HEK293 (cell line): ENCODE measurements at regions not wholly inside any gene's neighbourhood (a gene's known extent, or its start where the extent isn't known, plus 50 kb on each side); places are given as distances from the start of the nearest gene placed in this dataset.

Experiments
- CTCF ChIA-PET: fragments of 350-600 bp; formaldehyde crosslinking; extraction: SDS; loops from one replicate; lab custom pipeline; 2021; ENCODE audit warnings: antibody characterized with exemption; lab: Yijun Ruan, JAX
- POLR2A ChIA-PET: fragments of 300-600 bp; formaldehyde crosslinking; extraction: SDS; loops from one replicate; lab custom pipeline; 2020; ENCODE audit warnings: antibody characterized with exemption, inconsistent platforms; lab: Yijun Ruan, JAX
- H3K27ac ChIP-seq: fragments of 200-500 bp; sonication (Bioruptor generic); 2 replicates; pipeline ENCODE4 v1.5.1; 2014; ENCODE audit warnings: low read depth, low read length, control low read depth, inconsistent platforms; ENCODE audit errors: extremely low read depth
- H3K36me3 ChIP-seq, 2 experiments: fragments of 200-500 bp in 1 of 2; sonication (Bioruptor generic) in 1 of 2; 1 replicate in 1 of 2; 2 replicates in 1 of 2; pipeline ENCODE4 v1.5.1; 2014 to 2017; ENCODE audit warnings: inconsistent platforms in 2 of 2, low read length in 2 of 2; ENCODE audit not compliant: control insufficient read depth in 2 of 2, insufficient read depth in 1 of 2
- H3K4me1 ChIP-seq: fragments of 200-500 bp; sonication (Bioruptor generic); 2 replicates; pipeline ENCODE4 v1.5.1; 2014; ENCODE audit warnings: mild to moderate bottlenecking, low read length, inconsistent platforms; ENCODE audit not compliant: control insufficient read depth, insufficient read depth
- H3K4me3 ChIP-seq: 2 replicates; pipeline ENCODE4 v1.5.1; 2011; ENCODE audit warnings: low read depth, mild to moderate bottlenecking, control low read depth, low read length, moderate library complexity
- H3K9me3 ChIP-seq: fragments of 200-500 bp; sonication (Bioruptor generic); 2 replicates; pipeline ENCODE4 v1.5.1; 2014; ENCODE audit warnings: low read depth, low read length, inconsistent platforms; ENCODE audit not compliant: control insufficient read depth, insufficient read depth
- GFI1B ChIP-seq: fragments of 450-650 bp; formaldehyde crosslinking; IDR thresholded peaks from 2 replicates; pipeline ENCODE4 v1.5.1; 2016; ENCODE audit warnings: missing biosample characterization, missing genetic modification characterization
- GLI2 ChIP-seq: fragments of 450-650 bp; formaldehyde crosslinking; IDR thresholded peaks from 2 replicates; pipeline ENCODE4; 2017; ENCODE audit warnings: missing biosample characterization, missing genetic modification characterization, low read depth, borderline replicate concordance
- PRDM6 ChIP-seq: fragments of 450-650 bp; formaldehyde crosslinking; IDR thresholded peaks from 2 replicates; pipeline ENCODE4 v1.5.1; 2017; ENCODE audit warnings: missing biosample characterization, missing genetic modification characterization
- ZBTB26 ChIP-seq: fragments of 450-650 bp; formaldehyde crosslinking; optimal IDR thresholded peaks from 2 replicates; pipeline ENCODE3; 2016; ENCODE audit warnings: missing biosample characterization, mild to moderate bottlenecking, missing genetic modification characterization
- ZBTB48 ChIP-seq: fragments of 450-650 bp; formaldehyde crosslinking; IDR thresholded peaks from 2 replicates; pipeline ENCODE4 v1.5.1; 2016; ENCODE audit warnings: missing biosample characterization, missing genetic modification characterization
- ZBTB6 ChIP-seq: fragments of 450-650 bp; formaldehyde crosslinking; IDR thresholded peaks from 2 replicates; pipeline ENCODE4 v1.5.1; 2017; ENCODE audit warnings: missing biosample characterization, missing genetic modification characterization
- ZFP3 ChIP-seq: fragments of 450-650 bp; formaldehyde crosslinking; IDR thresholded peaks from 2 replicates; pipeline ENCODE4 v1.5.1; 2016; ENCODE audit warnings: low read depth, missing biosample characterization, missing genetic modification characterization
- ZFP69B ChIP-seq: fragments of 450-650 bp; formaldehyde crosslinking; IDR thresholded peaks from 2 replicates; pipeline ENCODE4 v1.5.1; 2016; ENCODE audit warnings: missing biosample characterization, missing genetic modification characterization
- ZNF132 ChIP-seq: fragments of 450-650 bp; formaldehyde crosslinking; IDR thresholded peaks from 2 replicates; pipeline ENCODE4 v1.5.1; 2017; ENCODE audit warnings: missing biosample characterization, missing genetic modification characterization, borderline replicate concordance
- ZNF155 ChIP-seq: fragments of 450-650 bp; formaldehyde crosslinking; IDR thresholded peaks from 2 replicates; pipeline ENCODE4 v1.5.1; 2016; ENCODE audit warnings: missing biosample characterization, missing genetic modification characterization
- ZNF16 ChIP-seq: fragments of 450-650 bp; formaldehyde crosslinking; IDR thresholded peaks from 2 replicates; pipeline ENCODE4 v1.5.1; 2016; ENCODE audit warnings: low read depth, missing biosample characterization, missing genetic modification characterization
- ZNF23 ChIP-seq: fragments of 450-650 bp; formaldehyde crosslinking; IDR thresholded peaks from 2 replicates; pipeline ENCODE4 v1.5.1; 2016; ENCODE audit warnings: missing biosample characterization, missing genetic modification characterization, borderline replicate concordance
- ZNF513 ChIP-seq: fragments of 450-650 bp; IDR thresholded peaks from 2 replicates; pipeline ENCODE4 v1.5.1; 2018; ENCODE audit warnings: missing biosample characterization, missing genetic modification characterization
- ZNF571 ChIP-seq: fragments of 450-650 bp; formaldehyde crosslinking; IDR thresholded peaks from 2 replicates; pipeline ENCODE4 v1.5.0; 2017; ENCODE audit warnings: missing biosample characterization, missing genetic modification characterization
- ZNF654 ChIP-seq: fragments of 450-650 bp; formaldehyde crosslinking; IDR thresholded peaks from 2 replicates; pipeline ENCODE4 v1.5.1; 2016; ENCODE audit warnings: low read depth, missing biosample characterization, missing genetic modification characterization
- ZNF658 ChIP-seq: fragments of 450-650 bp; formaldehyde crosslinking; IDR thresholded peaks from 2 replicates; pipeline ENCODE4; 2016; ENCODE audit warnings: missing biosample characterization, missing genetic modification characterization
- ZNF677 ChIP-seq: fragments of 450-650 bp; IDR thresholded peaks from 2 replicates; pipeline ENCODE4 v1.5.0; 2018; ENCODE audit warnings: missing biosample characterization, mild to moderate bottlenecking, missing genetic modification characterization, moderate library complexity
- ZNF777 ChIP-seq: fragments of 450-650 bp; formaldehyde crosslinking; IDR thresholded peaks from 2 replicates; pipeline ENCODE4 v1.5.1; 2017; ENCODE audit warnings: missing biosample characterization, missing genetic modification characterization, borderline replicate concordance

- TF ChIP-seq ZBTB26 (tag by site-specific recombination) (no peak), ZNF654 (tag by site-specific recombination) (no peak), PRDM6 (tag by site-specific recombination) (no peak), ZFP3 (no peak), GLI2 (tag by site-specific recombination) (no peak), ZBTB48 (tag by site-specific recombination) (no peak), ZNF677 (tag by site-specific recombination) (no peak), ZNF23 (tag by site-specific recombination) (no peak), GFI1B (tag by site-specific recombination) (no peak)
These were observed 1468.6 kb downstream of the CDH11 start (continued) for GRCh38 chr16:63653044-63653839.

GRCh38 chr16:63652091-63652490, 1469.8 kb downstream of the CDH11 start:
- TF ChIP-seq ZNF571 (tag by site-specific recombination) (no peak), ZNF658 (tag by site-specific recombination) (no peak), ZNF16 (tag by site-specific recombination) (no peak), ZNF777 (tag by site-specific recombination) (no peak), ZNF155 (tag by site-specific recombination) (no peak), PRDM6 (tag by site-specific recombination) (no peak), ZFP69B (no peak), ZNF513 (tag by site-specific recombination) (no peak), ZNF132 (no peak), ZBTB6 (tag by site-specific recombination) (no peak)
- Histone ChIP-seq H3K4me3 (no peak overlapping the region), H3K27ac (no peak overlapping the region), H3K4me1 (no peaks in the 10 kb centered on the region), H3K9me3 (no peaks in the 10 kb centered on the region), H3K36me3 (no peaks in the 10 kb centered on the region)
- CTCF ChIA-PET, result no interaction called here
- POLR2A ChIA-PET, result no interaction called here
